ENCODE measurements at regions not wholly inside any gene's neighbourhood (a gene's known extent, or its start where the extent isn't known, plus 50 kb on each side); places are given as distances from the start of the nearest gene placed in this dataset.
"Not testable (repeated sequence)": the region's sequence is repeated elsewhere in the genome, so short reads cannot be mapped to it uniquely, and the experiment has no call there.

GRCh38 chr14:53655080-53655785, 301.4 kb downstream of the BMP4 start:
- no peak for DNase-seq

GRCh38 chr14:53652068-53652467, 304.6 kb downstream of the BMP4 start:
- DNase-seq, result no peak

GRCh38 chr14:53651096-53651740, 305.4 kb downstream of the BMP4 start:
- DNase-seq, result no peak

DNA sequence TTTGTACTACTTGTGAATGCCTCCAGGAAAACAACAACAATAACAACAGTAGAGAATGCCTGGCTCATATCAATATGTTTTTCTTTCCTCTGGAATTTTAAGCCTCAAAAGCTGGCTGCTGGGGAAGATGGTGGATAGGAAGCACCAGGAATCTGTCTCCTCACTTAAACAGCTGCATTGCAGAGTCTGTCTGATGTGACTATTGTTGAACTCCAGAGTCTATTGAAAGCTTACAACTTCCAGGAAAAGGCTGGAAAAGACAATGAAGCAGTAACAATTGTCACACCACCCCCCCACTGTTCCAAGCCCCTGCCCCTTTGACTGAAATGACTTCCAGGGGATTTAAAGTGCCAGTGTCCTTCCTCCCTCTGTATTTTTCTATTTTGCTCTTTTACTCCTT, 309.7 kb downstream of the BMP4 start:
- no peak for DNase-seq

GRCh38 chr14:53640695-53641094, 315.9 kb downstream of the BMP4 start:
- peak; percentile 70 for DNase-seq

DNA sequence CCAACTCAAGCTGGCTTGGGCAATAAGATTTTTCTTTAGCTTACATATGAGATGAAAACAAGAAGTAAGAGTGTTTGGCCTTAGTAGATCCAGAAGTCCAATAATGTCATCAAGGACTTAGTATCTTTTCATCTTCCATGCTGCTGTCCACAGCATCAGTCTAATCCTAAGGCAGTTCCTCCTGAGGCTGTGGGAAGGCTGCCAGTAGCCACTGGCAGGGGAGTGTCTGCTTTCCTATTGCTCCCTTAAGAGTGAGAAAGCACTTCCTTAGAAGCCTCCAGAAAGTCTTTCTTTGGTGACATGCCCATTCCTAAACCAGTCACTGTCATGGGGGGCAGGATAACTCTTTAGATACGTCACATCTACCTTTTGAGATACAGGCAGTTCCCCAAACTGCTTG, 317.7 kb downstream of the BMP4 start:
- no peak for DNase-seq

- DNase-seq, result no peak
These were observed 321.8 kb downstream of the BMP4 start for GRCh38 chr14:53634793-53635192.

DNA sequence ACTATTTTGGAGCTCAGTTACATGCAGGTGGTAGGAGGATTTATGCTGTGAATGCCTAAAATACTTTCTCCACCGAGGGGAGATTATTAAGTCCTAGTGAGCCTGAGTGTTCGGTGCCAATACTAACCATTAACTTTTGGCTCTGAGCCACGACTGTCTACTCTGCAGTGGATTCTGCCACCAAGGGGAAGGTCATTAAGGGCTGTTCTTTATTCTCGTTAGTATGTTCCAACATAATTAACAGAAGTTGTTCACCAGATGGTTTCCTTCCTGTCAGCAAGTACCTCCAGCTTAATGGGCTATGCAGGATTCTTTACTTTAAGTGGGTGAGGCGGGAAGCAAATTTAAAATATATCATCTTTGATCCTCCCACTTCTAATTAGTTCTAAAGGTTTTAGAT, 326.3 kb downstream of the BMP4 start:
- DNase-seq, result no peak

- no peak for DNase-seq
These were observed 327.7 kb downstream of the BMP4 start for GRCh38 chr14:53628732-53629430.

GRCh38 chr14:53628261-53628660, 328.4 kb downstream of the BMP4 start:
- DNase-seq, result no peak

DNA sequence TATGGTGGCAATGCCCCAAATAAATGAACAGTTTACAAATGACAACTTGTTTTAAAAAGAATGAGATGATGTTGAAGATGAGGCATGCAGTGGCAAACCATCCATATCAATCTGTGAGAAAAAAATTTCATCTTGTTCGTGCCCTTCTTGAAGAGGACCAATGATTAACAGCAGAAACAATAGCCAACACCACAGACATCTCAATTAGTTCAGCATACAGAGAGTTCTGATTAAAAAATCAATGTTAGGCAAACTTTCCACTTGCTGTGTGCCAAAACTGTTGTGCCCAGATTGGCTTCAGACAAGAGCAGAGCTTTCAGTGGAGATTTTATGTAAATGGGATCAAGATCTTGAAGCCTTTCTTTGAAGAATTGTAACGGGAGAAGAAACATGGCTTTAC, 329.9 kb downstream of the BMP4 start:
- no peak for DNase-seq

GRCh38 chr14:53622447-53622846, 334.2 kb downstream of the BMP4 start:
- DNase-seq, result peak; percentile 18

- no peak for DNase-seq
These were observed 334.7 kb downstream of the BMP4 start for GRCh38 chr14:53621921-53622320.

DNA sequence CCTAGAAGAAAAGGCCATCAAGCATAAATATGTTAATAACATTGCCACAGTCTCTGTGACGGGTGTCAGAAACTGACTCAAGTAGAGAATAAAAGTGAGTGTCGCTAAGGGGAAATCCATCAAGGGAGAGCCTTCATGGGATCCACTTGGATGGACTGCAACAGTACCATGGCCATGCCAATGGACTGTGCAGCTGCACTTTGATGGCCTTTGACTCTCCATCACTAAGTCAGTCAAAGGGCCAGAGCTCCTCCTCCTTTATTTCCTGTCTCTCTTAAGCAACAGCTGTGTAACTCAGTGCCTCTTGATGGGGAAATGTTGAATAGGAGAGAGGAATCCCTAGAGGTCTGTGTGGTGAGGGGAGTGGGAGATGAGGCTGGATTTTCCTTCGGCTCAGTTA, 335.2 kb downstream of the BMP4 start:
- no peak for DNase-seq

GRCh38 chr14:53620890-53621289, 335.7 kb downstream of the BMP4 start:
- DNase-seq, result no peak

- peak; percentile 63 for DNase-seq
These were observed 336.3 kb downstream of the BMP4 start for GRCh38 chr14:53620317-53620716.

- DNase-seq, result peak; percentile 71
These were observed 336.9 kb downstream of the BMP4 start for GRCh38 chr14:53619691-53620231.

DNA sequence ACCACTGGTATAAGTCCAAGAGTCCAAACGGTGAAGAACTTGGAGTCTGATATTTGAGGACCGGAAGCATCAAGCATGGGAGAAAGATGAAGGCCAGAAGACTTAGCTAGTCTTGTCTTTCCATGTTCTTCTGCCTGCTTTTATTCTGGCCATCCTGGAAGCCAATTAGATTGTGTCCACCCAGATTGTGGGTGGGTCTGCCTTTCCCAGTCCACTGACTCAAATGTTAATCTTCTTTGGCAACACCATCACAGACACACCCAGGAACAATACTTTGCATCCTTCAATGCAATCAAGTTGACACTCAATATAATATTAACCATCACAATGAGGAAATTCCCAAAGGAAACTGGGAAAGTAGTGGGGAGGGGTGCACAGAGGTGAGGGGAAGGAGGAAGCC, 340.1 kb downstream of the BMP4 start:
- not testable (repeated sequence) for DNase-seq

DNA sequence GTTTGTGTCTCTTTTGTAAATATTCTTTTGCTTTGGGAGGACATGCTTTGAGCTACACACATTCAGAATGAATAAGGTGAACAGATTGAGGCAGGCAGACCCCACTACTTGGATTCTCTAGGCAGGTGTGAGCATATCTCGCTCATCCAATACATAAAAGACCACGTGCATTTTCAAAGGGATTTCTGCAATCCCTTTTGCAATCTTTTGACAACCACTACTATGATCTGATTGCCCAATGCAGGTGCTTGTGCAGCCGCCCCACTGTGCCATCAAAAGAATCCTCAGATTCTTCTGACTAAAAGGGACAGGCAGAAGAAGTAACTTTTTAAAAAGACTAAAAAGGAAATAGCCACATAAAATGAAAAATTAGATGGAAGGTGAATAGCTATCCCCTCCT, 341.4 kb downstream of the BMP4 start:
- DNase-seq, result no peak

DNA sequence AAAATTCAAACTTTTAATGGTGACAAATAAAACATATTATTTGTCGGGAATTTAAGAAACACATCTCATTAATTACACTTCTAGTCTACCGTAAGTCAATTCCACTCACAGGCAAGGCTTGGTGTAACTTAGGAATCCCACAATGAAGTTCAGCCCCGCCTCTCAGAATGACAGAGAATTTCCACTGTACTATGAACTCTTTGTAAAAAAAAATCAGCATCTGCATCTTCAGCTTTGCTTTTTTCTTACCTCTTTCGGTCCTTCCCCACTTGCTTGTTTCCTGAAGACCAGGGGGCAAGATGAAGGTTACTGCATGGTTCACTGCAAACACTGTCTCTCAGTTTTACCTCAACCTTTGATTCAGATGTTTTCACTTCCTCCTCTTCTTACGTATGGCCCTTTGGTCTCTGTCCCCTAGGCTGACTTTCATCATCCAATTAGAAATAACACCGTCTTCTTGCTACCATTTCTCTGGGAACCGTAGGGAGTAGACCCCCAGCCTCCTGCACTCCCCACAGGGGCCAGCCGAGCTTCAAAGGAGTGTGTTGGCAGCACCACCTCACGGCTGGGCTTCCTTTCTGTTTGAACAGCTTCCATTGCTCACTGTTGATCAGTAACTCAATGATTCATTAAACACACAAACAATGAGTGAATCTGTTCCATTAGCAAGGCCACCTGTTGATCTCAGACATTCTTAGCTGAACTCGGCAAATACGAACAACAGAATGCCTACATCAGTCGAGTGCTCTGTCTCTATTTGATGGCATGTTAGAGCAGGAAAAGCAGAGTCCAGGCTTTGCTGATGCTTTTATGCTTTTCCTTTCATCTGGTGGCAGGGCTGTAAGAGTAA, 343.0 kb downstream of the BMP4 start:
- DNase-seq, result no peak

DNA sequence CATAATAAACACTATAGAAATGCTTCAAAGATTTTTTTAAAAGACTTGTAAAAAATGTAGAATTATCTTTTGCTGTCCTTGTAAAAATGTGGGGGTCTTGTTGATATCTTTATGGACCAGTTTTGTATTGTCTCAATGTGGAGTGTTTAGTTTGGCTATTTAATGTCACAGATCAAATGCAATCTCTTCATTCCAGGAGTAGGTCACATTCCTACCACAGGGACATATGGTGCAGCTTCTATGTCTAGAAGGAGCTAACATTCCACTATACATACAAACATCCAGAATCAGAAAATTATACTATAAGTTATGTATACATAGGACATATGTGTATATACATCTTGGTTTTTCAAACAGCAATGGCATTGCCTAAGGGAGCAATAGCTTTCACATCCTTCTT, 345.7 kb downstream of the BMP4 start:
- DNase-seq, result no peak

GRCh38 chr14:53609009-53609408, 347.6 kb downstream of the BMP4 start:
- no peak for DNase-seq

GRCh38 chr14:53608369-53608768, 348.3 kb downstream of the BMP4 start:
- DNase-seq, result no peak

All from fibroblast of skin of right biceps (primary cell).